HG03196 (cell line): ENCODE measurements at regions not wholly inside any gene's neighbourhood (a gene's known extent, or its start where the extent isn't known, plus 50 kb on each side); places are given as distances from the start of the nearest gene placed in this dataset.
"Not testable (repeated sequence)": the region's sequence is repeated elsewhere in the genome, so short reads cannot be mapped to it uniquely, and the experiment has no call there.

Source experiments
- ATAC-seq: cut with Tn5 transposase; IDR thresholded peaks from one replicate; pipeline ENCODE4 v1.9.1; 2021; ENCODE audit not compliant: unreplicated experiment

DNA sequence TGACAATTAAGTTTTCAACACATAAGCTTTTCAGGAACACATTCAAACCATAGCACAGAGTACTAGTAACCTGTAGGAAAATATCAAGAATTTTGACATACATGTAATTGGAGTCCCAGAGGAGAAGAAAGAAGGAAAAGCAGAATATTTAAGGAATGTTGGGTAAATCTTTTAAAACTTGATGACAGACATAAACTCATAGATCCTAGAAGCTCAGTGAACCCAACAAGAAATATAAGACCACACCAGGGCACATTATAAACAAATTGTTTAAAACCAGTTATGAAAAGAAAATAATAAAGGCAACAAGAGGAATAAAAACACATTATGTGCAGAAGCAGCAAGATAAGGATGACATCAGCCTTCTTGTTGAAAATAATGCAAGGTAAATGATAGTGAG is 151.5 kb upstream of the ATXN1 start:
- ATAC-seq: no peak

DNA sequence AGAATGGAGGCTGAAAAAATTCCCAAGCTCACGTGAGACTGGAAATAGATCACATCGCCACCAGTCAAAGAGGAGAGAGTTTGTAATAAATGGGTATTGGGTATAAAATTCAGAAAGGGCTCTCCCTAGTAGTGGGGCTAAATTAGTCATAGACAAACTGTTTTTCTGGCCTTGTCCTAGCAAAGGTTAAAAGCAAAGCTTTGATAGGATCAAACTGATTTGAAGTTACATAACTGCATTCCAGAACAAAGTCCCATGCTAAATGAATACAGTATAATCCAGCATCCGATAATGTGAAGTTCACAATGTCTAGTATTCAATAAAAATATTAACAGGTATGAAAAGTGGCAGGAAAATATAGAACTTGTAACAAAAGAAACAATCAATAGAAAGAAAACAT is 149.8 kb upstream of the ATXN1 start:
- ATAC-seq: no peak

DNA sequence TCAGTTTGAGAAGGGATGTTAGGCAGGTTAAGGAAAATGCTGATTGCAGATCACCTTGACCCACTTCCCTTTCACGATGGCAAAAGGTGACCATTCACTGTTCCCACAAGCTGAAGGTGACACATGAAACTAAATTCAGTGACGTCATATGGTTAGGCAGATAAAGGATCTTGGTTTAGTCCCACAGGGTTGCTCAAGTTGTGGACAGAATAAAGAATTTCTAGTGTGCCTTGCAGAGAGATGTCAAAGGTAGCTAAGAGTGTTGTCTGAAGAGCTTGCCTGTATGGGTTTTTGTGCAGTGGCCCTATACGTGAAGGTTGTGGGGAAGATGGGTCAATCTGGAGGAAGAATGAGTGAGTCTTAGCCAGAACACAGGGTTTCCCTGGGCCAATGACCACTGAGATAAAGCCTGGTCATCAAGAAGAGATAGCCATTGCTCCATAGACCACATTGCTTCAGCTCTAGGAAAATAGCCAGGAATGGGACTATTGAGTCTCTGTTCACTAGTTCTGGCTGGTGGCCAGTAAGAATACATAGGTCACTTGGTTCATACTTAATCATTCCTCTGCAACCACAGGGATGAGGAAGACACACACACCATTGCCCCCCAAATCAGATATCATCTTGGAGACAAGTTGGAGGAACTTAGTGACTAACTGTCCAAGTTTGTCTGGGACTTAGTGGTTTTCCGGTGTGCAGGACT is 148.5 kb upstream of the ATXN1 start:
- no peak for ATAC-seq

DNA sequence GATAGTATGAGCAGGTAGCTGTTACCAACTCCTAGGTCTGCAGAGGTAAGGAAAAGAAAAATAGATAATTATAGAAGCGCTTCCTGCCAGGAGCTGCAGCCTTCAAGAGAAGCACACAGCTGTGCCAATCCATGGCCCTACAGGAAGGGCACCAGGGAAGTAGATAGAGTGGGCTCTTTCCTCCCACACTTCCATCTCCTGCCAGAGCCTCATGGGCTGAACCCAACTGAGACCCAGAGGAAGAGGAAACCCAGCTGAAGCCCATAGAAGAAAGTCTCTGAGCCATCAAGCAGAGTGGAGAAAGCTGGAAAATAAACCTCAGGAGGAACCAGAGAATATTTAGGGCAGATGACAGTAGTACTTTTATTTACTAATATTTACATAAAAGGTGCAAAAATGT is 146.7 kb upstream of the ATXN1 start:
- ATAC-seq: no peak

DNA sequence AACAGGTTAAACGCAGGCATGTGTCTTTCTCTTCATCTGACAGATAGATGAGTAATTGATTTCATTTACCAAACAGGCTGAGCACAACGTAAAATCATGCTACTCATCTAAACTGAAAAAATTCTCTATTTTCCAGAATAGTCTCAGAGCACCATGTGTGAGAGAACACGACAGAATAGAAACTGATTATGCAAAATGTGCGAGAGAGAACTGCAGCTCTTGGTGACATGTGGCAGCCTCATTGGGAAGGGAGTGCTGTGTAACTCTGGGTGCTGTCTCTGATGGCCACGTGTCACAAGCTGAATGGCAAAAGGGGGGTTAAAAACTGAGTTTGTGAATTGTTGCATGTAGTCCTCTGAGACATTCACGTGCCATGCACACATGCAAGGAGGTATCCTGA is 143.7 kb upstream of the ATXN1 start:
- ATAC-seq: no peak

DNA sequence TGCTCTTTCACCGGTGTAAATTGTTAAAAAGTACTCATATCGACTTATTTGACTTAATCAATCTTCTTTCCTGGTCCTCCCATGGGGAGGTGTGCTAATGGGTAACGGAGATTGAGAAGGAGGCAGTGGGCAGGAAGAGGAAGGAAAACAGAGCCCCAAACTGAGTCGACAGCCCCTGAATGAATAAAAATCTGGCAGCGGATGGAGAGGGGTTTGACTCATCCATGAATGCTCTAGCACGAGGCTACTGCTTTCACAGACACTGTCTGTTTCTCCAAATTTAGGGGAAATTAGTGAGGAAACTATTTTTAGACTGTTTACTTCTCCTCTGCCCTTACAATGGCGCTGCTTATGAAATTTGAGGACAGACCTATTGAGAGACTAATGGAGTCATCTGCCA is 142.2 kb upstream of the ATXN1 start:
- no peak for ATAC-seq

DNA sequence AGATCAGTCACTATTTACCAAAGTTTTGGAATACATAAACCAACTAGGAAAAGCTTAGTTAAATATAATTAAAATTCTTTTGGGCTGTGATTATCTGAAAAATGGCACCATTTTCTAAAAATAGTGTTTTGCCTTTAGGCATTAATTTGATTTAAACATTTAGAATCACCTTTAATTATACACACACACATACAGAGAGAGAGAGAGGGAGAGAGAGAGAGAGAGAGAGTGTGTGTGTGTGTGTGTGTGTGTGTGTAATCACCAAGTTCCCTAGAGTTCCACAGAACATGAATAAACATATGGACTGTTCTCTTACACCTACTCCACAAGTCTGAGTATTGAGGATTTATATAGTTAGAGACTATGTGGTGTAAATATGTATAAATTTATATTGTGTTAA is 141.2 kb upstream of the ATXN1 start:
- no peak for ATAC-seq

DNA sequence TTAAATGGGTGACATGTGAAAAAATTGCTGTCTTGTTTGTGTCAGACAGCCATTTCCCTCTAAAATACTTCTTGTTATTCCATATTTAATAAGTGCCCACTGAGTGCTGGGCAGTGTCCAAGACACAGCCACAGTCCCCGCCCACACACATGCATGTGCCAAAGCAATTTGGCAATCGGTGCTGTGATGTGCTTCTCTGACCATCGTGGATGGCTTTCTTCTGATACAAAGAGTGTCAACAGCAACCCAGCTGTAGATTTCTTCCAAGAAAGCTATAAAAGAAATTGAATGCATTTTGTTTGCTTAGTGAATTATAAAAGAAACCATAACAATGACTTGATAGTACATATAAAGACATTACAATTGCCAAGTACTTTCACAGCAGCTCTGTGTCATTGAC is 140.5 kb upstream of the ATXN1 start:
- ATAC-seq: no peak

DNA sequence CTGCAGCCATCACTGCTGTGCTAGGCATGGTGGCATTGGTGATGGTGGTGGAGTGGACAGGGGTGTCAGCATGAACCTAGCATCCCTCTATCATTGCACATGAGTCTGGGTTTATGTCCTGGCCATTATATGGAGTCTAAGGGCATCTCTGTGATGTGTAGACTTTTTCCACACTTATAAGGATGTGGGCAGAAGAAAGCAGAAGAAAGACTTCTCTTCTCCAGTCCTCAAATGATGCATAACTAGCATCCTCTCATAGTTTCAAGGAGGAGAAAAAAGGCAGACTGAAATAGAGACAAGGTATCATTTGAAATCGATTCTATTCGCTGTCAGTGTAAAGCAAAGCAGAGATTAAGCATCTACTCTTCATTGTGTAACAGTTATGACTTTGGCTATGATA is 140.0 kb upstream of the ATXN1 start:
- ATAC-seq: no peak

DNA sequence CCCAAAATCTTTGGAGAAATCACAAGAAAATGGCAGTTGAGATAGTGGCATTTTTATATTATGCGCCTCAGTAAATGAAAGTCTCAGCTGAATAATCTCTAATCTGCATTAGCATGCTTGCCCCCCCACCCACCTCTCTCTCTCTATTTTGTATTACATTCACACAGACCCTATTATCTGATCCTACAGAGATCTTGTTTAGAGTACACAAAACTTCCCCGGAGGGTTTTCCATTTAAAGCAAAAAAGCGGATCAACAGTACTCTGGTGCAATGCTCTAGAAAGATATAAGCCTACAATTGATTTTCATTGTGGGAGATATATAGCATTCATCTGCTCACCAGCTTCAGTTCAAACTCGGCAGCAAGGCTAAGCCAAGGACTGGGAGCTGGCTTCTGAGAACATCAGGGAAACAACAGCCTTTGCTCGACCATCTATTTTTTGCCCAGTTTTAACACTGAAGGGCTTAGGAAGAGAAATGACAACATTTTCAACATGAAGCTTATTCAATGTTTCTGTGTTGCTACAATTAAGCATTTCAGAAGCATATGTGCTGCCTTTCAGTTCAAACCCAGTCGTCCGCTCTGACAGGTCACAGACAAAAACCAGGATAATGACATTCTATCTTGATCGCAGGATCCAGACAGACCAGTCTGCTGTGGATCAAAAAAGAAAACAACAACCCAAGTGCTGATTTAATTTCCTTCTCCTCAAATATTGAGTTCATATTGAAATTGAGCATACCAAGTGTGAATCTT is 137.6 kb upstream of the ATXN1 start:
- ATAC-seq: no peak

DNA sequence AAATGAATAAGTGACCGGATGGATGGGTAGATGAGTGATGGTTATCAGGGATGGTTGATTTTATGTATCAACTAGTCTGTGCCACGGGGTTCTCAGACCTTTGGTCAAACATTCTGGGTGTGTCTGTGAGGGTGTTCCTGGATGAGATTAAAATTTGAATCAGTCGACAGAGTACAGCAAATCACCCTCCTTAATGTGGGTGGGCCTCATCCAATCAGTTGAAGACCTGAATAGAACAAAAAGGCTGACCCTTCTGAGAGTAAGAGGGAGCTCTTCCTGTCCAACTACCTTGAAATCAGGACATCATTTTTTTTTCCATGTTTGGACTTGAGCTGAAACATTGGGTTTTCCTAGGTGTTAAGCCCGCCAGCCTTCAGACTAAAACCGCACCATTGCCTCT is 136.4 kb upstream of the ATXN1 start:
- no peak for ATAC-seq

DNA sequence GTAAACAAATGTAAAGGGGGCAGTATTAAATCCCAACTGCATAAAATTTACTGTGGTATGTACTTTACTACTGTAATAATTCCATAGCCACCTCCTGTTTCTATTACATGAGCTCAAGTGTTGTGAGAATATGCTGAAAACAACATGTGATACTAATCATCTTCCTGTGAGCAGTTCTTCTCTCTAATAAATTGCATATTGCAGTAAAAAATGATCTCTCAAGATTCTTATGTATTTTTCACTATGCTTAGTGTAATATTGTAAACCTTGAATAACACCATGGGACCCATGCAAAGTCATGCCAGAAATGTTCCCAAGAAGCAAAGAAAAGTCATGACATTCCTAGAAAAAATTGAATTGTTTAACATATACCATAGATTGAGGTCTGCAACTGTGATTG is 133.0 kb upstream of the ATXN1 start:
- ATAC-seq: no peak

DNA sequence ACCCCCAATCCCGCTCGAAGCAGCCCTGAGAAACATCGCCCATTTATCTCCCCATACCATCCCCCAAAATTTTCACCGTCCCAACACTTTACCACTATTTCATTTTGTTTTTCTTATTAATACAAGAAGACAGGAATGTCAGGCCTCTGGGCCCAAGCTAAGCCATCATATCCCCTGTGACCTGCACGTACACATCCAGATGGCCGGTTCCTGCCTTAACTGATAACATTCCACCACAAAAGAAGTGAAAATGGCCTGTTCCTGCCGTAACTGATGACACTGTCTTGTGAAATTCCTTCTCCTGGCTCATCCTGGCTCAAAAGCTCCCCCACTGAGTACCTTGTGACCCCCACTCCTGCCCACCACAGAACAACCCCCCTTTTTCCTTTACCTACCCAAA is 129.8 kb upstream of the ATXN1 start:
- ATAC-seq: not testable (repeated sequence)

DNA sequence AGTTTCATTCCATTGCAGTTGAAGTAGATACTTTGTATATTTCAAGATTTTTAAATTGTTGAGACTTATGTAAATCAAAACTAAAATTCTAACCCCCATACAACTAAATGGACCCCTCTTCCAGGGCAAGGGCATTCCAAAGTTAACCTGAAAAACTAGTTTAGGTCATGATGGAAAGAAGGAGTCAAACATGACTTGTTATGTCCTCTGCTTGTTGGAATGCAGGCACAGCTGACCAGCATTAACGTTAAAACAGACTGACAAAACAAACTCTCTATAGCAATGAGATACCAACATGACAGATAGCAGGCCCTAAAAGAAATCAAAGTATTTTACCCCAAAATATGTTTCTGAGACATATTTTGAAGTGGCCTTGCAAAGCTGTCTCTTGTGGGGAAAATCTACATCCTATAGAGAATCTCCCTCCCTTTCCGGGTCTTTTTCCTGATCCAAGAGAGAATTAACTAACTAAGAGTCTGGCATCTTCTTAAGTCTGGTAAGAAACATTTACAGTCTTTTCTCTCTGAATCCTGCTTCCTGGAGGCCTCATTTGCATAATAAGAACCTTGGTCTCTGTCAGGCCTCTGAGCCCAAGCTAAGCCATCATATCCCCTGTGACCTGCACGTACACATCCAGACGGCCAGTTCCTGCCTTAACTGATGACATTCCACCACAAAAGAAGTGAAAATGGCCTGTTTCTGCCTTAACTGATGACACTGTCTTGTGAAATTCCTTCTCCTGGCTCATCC is 124.3 kb upstream of the ATXN1 start:
- ATAC-seq: no peak

DNA sequence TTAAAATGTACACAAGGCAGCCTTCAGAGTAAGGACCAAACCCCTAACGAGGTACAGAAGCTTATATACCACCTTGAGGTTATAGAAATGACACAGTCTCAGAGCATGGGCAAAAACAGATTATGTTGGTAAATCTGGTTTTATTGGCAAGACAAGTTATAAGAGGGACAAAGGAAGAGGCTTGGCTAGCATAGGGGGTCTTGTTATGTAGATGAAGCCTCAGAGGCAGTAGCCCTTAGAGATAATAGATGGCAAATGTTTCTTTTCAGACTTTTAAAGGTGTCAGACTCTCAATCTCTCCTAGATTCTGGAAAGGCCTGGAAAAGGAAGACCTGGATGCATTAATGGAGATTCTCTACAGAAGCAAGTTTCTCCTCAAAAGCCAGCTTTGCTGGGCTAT is 123.3 kb upstream of the ATXN1 start:
- no peak for ATAC-seq

DNA sequence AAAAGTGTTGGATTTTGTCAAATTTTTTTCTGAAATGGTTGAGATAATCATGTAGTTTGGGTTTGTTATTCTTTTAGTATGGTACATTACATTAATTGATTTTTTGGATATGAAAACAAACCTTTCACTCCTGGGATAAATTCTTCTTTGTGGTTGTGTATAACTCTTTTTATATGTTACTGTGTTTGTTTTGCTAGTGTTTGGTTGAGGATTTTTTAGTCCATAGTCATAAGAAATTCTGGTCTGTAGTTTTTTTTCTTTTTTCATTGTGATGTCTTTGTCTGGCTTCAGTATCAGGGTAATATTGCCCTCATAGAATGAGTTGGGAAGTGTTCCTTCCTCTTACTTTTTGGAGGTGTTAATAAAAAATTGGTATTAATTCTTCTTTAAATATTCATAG is 122.2 kb upstream of the ATXN1 start:
- ATAC-seq: no peak

DNA sequence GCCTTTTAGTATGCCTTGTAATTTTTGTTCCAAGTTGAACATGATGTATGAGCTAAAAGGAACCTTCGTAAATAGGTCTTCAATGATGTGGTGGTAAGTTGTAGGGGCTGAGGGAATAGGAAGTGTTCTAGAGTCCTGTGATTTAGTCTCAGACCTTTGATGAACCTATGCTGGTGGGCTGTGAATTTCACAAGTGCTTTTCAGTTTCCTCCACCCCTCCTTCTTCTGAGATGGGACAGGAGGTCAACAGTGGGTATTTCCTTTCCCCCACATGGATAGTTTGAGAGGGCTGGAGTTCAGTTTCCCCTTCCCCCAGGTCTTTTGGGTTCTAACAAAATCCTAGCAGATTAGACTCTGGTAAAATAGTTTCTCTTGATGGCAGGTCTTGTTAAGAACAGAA is 121.0 kb upstream of the ATXN1 start:
- no peak for ATAC-seq

DNA sequence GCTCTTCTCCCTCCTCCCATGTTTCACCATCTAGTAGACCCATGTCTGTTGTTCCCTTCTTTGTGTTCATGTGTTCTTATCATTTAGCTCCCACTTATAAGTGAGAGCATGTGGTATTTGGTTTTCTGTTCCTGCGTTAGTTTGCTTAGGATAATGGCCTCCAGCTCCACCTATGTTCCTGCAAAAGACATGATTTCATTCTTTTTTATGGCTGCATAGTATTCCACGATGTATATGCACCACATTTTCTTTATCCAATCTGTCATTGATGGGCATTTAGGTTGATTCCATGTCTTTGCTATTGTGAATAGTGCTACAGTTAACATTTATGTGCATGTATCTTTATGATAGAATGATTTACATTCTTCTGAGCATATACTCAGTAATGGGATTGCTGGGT is 115.6 kb upstream of the ATXN1 start:
- ATAC-seq: not testable (repeated sequence)

DNA sequence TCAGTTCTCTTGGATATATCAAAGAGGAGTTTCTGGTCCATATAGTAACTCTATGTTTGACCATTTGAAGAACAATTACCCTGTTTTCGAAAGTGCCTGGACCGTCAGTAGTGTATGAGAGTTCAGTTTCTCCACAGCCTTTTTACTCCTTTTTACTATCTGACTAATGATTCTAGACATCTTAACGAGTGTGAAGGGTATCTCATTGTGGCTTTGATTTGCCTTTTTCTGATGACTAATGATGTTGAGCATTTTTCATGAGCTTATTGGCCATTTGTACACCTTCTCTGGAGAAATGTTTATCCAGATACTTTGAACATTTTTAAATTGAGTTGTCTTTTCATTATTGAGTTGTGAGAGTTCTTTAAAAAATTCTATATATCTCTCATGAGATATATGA is 114.9 kb upstream of the ATXN1 start:
- ATAC-seq: no peak

DNA sequence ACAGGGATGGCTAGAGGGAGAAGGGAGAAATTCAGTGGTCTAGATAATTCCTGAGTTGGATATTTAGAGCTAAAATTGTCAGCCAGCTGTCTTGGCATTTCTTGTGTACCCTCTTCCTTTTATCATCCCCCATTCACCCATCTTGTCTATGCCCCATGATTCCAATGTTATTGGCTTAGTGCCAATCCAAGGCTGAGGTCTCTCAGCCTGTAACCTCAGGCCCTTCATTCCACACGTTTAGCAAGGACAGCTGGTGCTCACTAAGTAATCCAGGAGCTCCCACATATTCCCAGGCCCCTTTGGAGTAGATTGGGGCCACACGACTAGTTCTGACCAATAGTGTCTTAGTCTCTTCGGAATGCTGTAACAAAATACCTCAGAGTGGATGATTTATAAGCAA is 112.4 kb upstream of the ATXN1 start:
- ATAC-seq: no peak

DNA sequence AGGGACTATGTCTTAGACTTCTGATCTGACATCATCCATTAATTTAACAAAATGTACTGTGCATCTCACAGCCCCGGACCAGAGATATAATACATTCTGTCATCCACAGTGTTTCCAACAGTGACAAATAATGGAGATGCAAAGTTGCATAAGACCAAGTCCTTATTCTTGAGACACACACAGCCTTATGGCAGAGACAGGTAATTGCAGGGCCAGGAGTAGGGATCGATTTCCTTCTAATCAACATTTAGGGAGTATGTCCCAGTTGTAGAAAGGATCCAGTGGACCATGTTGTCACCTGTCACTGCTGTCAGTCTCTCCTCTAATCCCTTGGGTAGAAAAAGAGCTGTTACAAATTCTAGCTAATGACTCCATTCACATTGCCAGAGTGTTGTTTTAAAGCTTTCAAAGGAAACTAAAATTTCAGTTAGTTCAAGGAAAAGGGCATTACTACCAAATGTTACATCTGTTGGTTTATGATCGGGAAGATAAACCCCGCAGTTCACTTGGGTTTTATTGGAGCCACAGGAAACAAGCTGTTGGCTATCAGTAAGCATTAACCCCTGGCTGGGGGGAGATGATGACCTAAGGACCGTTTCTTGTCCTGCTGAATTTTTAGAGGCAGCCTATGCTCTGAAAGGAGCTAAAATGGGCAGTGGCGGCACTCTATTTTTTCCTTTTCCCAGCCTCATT is 111.4 kb upstream of the ATXN1 start:
- ATAC-seq: no peak

DNA sequence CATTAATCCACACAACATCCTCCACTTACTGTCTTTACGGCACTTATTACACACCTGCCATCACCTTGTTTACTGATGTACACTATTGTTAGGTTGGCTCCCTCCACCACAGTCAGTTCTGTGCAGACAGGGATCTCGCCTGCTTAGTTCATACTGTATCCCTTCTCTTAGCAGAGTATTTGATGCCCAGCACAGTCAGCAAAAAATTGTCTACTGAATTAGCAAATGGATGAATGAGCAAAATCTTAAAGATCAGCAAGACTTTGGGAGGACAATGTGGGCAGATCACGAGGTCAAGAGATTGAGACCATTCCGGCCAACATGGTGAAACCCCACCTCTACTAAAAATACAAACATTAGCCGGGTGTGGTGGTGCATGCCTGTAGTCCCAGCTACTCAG is 109.8 kb upstream of the ATXN1 start:
- no peak for ATAC-seq
